ENCODE measurements at regions not wholly inside any gene's neighbourhood (a gene's known extent, or its start where the extent isn't known, plus 50 kb on each side); places are given as distances from the start of the nearest gene placed in this dataset.

GRCh38 chr6:150722614-150723344 is 123.1 kb downstream of the PLEKHG1 start:
- no peak for DNase-seq (ENCODE audit: low read depth)
- TF ChIP-seq CTCF (IDR thresholded peaks at IDR 0.05; ENCODE audit: low read length, missing control alignments): no peak
- no peak overlapping the region for H3K4me3 ChIP-seq (replicated peaks; ENCODE audit: low read depth, low read length)

DNA sequence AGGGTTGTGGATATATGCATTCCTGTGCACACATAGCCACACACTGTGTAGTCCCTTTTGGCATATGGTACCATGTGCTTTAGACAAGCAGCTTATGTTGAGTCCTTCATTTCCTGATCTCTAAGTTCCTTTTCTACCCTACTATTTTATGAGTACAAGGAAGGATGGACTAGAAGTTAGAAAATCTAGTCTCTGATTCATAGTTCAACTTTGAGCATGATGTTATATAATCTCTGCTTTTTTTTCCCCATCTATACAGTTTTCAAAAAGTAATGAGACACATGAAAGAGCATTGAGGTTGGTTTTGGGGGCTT is 123.6 kb downstream of the PLEKHG1 start:
- no peak overlapping the region for H3K4me3 ChIP-seq (replicated peaks; ENCODE audit: low read depth, low read length)
- TF ChIP-seq CTCF (IDR thresholded peaks at IDR 0.05; ENCODE audit: low read length, missing control alignments): no peak
- no peak for DNase-seq (ENCODE audit: low read depth)

DNA sequence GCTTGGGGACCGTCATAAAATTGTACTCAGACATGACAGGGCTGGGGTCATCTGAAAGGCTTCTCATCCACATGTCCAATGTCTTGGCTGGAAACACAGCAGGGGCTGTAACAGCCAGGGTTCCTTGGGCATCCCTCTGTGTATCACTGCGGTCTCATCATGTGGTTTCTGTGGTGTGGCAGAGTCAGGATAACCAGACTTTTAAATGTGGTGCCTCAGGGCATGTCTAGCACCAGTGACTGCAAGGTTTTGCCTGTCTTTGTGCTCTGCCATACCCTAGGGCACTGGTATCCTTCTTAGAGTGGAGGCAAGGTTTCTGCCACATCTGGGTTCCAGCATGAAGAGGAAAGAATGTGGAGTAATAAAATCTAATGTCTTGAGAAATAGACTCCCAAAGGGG is 124.2 kb downstream of the PLEKHG1 start:
- DNase-seq (ENCODE audit: low read depth): no peak
- no peak overlapping the region for H3K4me3 ChIP-seq (replicated peaks; ENCODE audit: low read depth, low read length)
- no peak for TF ChIP-seq CTCF (IDR thresholded peaks at IDR 0.05; ENCODE audit: low read length, missing control alignments)

GRCh38 chr6:150725795-150726194 is 126.1 kb downstream of the PLEKHG1 start:
- H3K4me3 ChIP-seq (replicated peaks; ENCODE audit: low read depth, low read length): no peak overlapping the region
- no peak for DNase-seq (ENCODE audit: low read depth)
- TF ChIP-seq CTCF (IDR thresholded peaks at IDR 0.05; ENCODE audit: low read length, missing control alignments): no peak

GRCh38 chr6:150729188-150729748 is 129.6 kb downstream of the PLEKHG1 start:
- no peak for TF ChIP-seq CTCF (IDR thresholded peaks at IDR 0.05; ENCODE audit: low read length, missing control alignments)
- H3K4me3 ChIP-seq (replicated peaks; ENCODE audit: low read depth, low read length): no peak overlapping the region
- DNase-seq (ENCODE audit: low read depth): no peak

- no peak for DNase-seq (ENCODE audit: low read depth)
- TF ChIP-seq CTCF (IDR thresholded peaks at IDR 0.05; ENCODE audit: low read length, missing control alignments): no peak
- H3K4me3 ChIP-seq (replicated peaks; ENCODE audit: low read depth, low read length): no peak overlapping the region
Measured at GRCh38 chr6:150730801-150731457, 131.2 kb downstream of the PLEKHG1 start.
